Liver (tissue), 8 donors: ENCODE measurements at regions not wholly inside any gene's neighbourhood (a gene's known extent, or its start where the extent isn't known, plus 50 kb on each side); places are given as distances from the start of the nearest gene placed in this dataset.

Source experiments
- DNase-seq: peaks from one replicate; pipeline ENCODE4 v3.0.0-alpha.2; 2017; ENCODE audit warnings: low spot score
- H3K27ac ChIP-seq, 2 donors: one replicate each; pipeline ENCODE4 v1.7.0; 2013; ENCODE audit warnings: inconsistent platforms in 2 of 2, low read length in 2 of 2, control low read depth in 1 of 2, low read depth in 1 of 2, mild to moderate bottlenecking in 1 of 2
- H3K27me3 ChIP-seq, 4 donors: one replicate each; pipeline versions ENCODE4 v1.6.1 to v1.7.0; 2013; ENCODE audit warnings: low read length in 3 of 4, inconsistent platforms in 1 of 4, mild to moderate bottlenecking in 1 of 4, moderate library complexity in 1 of 4; ENCODE audit not compliant: control insufficient read depth in 4 of 4, insufficient read depth in 4 of 4
- H3K36me3 ChIP-seq, 4 donors: one replicate each; pipeline versions ENCODE4 v1.6.1 to v1.7.0; 2013; ENCODE audit warnings: low read length in 3 of 4, mild to moderate bottlenecking in 3 of 4, low read depth in 1 of 4, moderate library complexity in 1 of 4; ENCODE audit not compliant: control insufficient read depth in 4 of 4, insufficient read depth in 3 of 4
- H3K4me1 ChIP-seq, 4 donors: one replicate each; pipeline versions ENCODE4 v1.6.1 to v1.7.0; 2013; ENCODE audit warnings: low read length in 3 of 4, mild to moderate bottlenecking in 3 of 4, moderate library complexity in 1 of 4; ENCODE audit not compliant: control insufficient read depth in 4 of 4, insufficient read depth in 4 of 4
- H3K4me3 ChIP-seq, 3 donors: one replicate each; pipeline versions ENCODE4 v1.6.1 to v1.7.0; 2013; ENCODE audit warnings: low read length in 3 of 3, control low read depth in 1 of 3, low read depth in 1 of 3, mild to moderate bottlenecking in 1 of 3
- H3K9ac ChIP-seq, 2 donors: one replicate each; pipeline ENCODE4 v1.7.0; 2013; ENCODE audit warnings: low read length in 2 of 2, mild to moderate bottlenecking in 2 of 2, moderate library complexity in 2 of 2, control low read depth in 1 of 2, low read depth in 1 of 2
- H3K9me3 ChIP-seq, 4 donors: one replicate each; pipeline versions ENCODE4 v1.6.1 to v1.7.0; 2013; ENCODE audit warnings: low read length in 3 of 4; ENCODE audit not compliant: control insufficient read depth in 4 of 4
- EGR1 ChIP-seq, 2 donors: IDR thresholded peaks; 2 replicates each; pipeline ENCODE4 v1.6.1; 2016 to 2018; ENCODE audit warnings: antibody characterized with exemption in 2 of 2, low read depth in 2 of 2
- FOXA2 ChIP-seq: IDR thresholded peaks from 2 replicates; pipeline ENCODE4 v1.6.1; 2016; ENCODE audit warnings: antibody characterized with exemption
- GABPA ChIP-seq, 2 donors: IDR thresholded peaks in 1 of 2; conservative IDR thresholded peaks in 1 of 2; 2 replicates each; pipeline ENCODE4 v1.6.1; 2016; ENCODE audit warnings: antibody characterized with exemption in 2 of 2, mild to moderate bottlenecking in 1 of 2, moderate library complexity in 1 of 2
- JUND ChIP-seq, 2 donors: IDR thresholded peaks; 2 replicates each; pipeline ENCODE4 v1.6.1; 2016; ENCODE audit warnings: antibody characterized with exemption in 2 of 2
- NR2F2 ChIP-seq: IDR thresholded peaks from 2 replicates; pipeline ENCODE4 v1.6.1; 2016; ENCODE audit warnings: antibody characterized with exemption
- RAD21 ChIP-seq, 2 donors: IDR thresholded peaks; 2 replicates each; pipeline ENCODE4 v1.6.1; 2016; ENCODE audit warnings: antibody characterized with exemption in 2 of 2, mild to moderate bottlenecking in 2 of 2
- SP1 ChIP-seq: IDR thresholded peaks from 2 replicates; pipeline ENCODE4 v1.6.1; 2018; ENCODE audit warnings: antibody characterized with exemption, mild to moderate bottlenecking
- TAF1 ChIP-seq: conservative IDR thresholded peaks from 2 replicates; pipeline ENCODE4 v1.6.1; 2016; ENCODE audit warnings: antibody characterized with exemption, mild to moderate bottlenecking
- WGBS: extraction: QIAGEN DNeasy Blood & Tissue Kit; methylation state at CpG from one replicate; pipeline ENCODE4 v1.1.7; 2013; 5-methylcytosine and 5-hydroxymethylcytosine counted together
- TF ChIP-seq, protein P1 (sequence below): IDR thresholded peaks from 2 replicates; pipeline ENCODE4 v1.6.1; 2016; ENCODE audit warnings: antibody characterized with exemption
- TF ChIP-seq, protein P2 (sequence below): IDR thresholded peaks from 2 replicates; pipeline ENCODE4 v1.6.1; 2016; ENCODE audit warnings: antibody characterized with exemption, mild to moderate bottlenecking
- TF ChIP-seq, protein P3 (sequence below): fragments of 150-350 bp; IDR thresholded peaks from 2 replicates; pipeline ENCODE4 v1.5.1; 2017; ENCODE audit warnings: improper control_type of control experiment, low read depth, low read length; ENCODE audit not compliant: missing input control
- TF ChIP-seq, protein P4 (sequence below): IDR thresholded peaks from 2 replicates; pipeline ENCODE4 v1.6.1; 2016; ENCODE audit warnings: antibody characterized with exemption
- TF ChIP-seq, protein P5 (sequence below): IDR thresholded peaks from 2 replicates; pipeline ENCODE4 v1.6.1; 2016; ENCODE audit warnings: antibody characterized with exemption
- donor health status: healthy.
- donor health status: healthy.
- donor health status: healthy.
- donor health status: healthy.
- donor health status: healthy.

DNA sequence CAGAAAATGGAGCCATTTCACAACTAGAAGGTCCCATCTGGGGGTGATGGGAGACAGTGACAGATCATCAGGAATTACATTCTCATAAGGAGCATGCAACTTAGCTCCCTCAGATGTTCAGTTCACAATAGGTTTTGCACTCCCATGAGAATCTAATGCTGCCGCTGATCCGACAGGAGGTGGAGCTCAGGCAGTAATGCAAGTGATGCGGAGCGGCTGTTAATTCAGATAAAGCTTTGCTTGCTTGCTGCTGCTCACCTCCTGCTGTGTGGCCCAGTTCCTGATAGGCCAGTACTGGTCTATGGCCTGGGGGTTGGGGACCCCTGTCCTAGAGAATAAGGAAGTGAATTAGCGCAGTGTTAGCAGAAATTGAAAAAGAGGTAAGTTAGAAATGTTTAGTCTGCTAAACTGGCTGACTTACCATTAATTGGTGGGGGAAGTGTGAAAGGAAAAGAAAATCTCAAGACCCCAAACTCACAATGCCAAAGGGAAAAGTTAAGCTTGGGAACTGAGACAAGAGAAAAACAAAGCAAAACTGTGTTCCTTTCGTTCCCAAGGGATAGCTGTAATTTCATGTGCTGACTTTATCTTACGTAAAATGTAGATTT is 76.4 kb downstream of the LYZL2 start:
- H3K9me3 ChIP-seq, result no peaks in the 10 kb centered on the region
- H3K36me3 ChIP-seq, result no peaks in the 10 kb centered on the region
- H3K27ac ChIP-seq, result peak overlapping the region; percentile 60 to 80
- no peak overlapping the region for H3K9ac ChIP-seq
- TF ChIP-seq, protein P1, sequence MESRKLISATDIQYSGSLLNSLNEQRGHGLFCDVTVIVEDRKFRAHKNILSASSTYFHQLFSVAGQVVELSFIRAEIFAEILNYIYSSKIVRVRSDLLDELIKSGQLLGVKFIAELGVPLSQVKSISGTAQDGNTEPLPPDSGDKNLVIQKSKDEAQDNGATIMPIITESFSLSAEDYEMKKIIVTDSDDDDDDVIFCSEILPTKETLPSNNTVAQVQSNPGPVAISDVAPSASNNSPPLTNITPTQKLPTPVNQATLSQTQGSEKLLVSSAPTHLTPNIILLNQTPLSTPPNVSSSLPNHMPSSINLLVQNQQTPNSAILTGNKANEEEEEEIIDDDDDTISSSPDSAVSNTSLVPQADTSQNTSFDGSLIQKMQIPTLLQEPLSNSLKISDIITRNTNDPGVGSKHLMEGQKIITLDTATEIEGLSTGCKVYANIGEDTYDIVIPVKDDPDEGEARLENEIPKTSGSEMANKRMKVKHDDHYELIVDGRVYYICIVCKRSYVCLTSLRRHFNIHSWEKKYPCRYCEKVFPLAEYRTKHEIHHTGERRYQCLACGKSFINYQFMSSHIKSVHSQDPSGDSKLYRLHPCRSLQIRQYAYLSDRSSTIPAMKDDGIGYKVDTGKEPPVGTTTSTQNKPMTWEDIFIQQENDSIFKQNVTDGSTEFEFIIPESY, result no peak
- TF ChIP-seq, protein P2, sequence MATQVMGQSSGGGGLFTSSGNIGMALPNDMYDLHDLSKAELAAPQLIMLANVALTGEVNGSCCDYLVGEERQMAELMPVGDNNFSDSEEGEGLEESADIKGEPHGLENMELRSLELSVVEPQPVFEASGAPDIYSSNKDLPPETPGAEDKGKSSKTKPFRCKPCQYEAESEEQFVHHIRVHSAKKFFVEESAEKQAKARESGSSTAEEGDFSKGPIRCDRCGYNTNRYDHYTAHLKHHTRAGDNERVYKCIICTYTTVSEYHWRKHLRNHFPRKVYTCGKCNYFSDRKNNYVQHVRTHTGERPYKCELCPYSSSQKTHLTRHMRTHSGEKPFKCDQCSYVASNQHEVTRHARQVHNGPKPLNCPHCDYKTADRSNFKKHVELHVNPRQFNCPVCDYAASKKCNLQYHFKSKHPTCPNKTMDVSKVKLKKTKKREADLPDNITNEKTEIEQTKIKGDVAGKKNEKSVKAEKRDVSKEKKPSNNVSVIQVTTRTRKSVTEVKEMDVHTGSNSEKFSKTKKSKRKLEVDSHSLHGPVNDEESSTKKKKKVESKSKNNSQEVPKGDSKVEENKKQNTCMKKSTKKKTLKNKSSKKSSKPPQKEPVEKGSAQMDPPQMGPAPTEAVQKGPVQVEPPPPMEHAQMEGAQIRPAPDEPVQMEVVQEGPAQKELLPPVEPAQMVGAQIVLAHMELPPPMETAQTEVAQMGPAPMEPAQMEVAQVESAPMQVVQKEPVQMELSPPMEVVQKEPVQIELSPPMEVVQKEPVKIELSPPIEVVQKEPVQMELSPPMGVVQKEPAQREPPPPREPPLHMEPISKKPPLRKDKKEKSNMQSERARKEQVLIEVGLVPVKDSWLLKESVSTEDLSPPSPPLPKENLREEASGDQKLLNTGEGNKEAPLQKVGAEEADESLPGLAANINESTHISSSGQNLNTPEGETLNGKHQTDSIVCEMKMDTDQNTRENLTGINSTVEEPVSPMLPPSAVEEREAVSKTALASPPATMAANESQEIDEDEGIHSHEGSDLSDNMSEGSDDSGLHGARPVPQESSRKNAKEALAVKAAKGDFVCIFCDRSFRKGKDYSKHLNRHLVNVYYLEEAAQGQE, result no peak
- TF ChIP-seq, protein P3, sequence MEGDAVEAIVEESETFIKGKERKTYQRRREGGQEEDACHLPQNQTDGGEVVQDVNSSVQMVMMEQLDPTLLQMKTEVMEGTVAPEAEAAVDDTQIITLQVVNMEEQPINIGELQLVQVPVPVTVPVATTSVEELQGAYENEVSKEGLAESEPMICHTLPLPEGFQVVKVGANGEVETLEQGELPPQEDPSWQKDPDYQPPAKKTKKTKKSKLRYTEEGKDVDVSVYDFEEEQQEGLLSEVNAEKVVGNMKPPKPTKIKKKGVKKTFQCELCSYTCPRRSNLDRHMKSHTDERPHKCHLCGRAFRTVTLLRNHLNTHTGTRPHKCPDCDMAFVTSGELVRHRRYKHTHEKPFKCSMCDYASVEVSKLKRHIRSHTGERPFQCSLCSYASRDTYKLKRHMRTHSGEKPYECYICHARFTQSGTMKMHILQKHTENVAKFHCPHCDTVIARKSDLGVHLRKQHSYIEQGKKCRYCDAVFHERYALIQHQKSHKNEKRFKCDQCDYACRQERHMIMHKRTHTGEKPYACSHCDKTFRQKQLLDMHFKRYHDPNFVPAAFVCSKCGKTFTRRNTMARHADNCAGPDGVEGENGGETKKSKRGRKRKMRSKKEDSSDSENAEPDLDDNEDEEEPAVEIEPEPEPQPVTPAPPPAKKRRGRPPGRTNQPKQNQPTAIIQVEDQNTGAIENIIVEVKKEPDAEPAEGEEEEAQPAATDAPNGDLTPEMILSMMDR, result no peak
- TF ChIP-seq EGR1 (IDR thresholded peaks at IDR 0.05; ENCODE audit: low read depth in 2 of 2), result no peak
- TF ChIP-seq GABPA (IDR thresholded peaks at IDR 0.05 in 1 of 2, conservative IDR thresholded peaks at IDR 0.05 in 1 of 2), result no peak
- no peak for TF ChIP-seq FOXA2
- no peak for TF ChIP-seq NR2F2
- TF ChIP-seq TAF1, result no peak
- TF ChIP-seq JUND (IDR thresholded peaks at IDR 0.05), result no peak
- no peak for TF ChIP-seq SP1
- TF ChIP-seq, protein P4, sequence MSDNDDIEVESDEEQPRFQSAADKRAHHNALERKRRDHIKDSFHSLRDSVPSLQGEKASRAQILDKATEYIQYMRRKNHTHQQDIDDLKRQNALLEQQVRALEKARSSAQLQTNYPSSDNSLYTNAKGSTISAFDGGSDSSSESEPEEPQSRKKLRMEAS, result no peak
- TF ChIP-seq RAD21 (IDR thresholded peaks at IDR 0.05), result no peak
- TF ChIP-seq, protein P5, sequence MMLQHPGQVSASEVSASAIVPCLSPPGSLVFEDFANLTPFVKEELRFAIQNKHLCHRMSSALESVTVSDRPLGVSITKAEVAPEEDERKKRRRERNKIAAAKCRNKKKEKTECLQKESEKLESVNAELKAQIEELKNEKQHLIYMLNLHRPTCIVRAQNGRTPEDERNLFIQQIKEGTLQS, result no peak
- no peak for DNase-seq
- H3K4me1 ChIP-seq, result peaks cover 1 to 15% (median 9%) of the 10 kb centered on the region in 4 donors
- no peaks in the 10 kb centered on the region for H3K27me3 ChIP-seq
- no peak overlapping the region for H3K4me3 ChIP-seq
- 77% methylated on average over 7 of the region's 7 CpGs for WGBS
